HG03432 (cell line): ENCODE measurements at regions not wholly inside any gene's neighbourhood (a gene's known extent, or its start where the extent isn't known, plus 50 kb on each side); places are given as distances from the start of the nearest gene placed in this dataset.
"Not testable (repeated sequence)": the region's sequence is repeated elsewhere in the genome, so short reads cannot be mapped to it uniquely, and the experiment has no call there.

Experiments used
- ATAC-seq: cut with Tn5 transposase; IDR thresholded peaks from one replicate; pipeline ENCODE4 v1.9.1; 2021; ENCODE audit warnings: mild to moderate bottlenecking, moderate library complexity; ENCODE audit not compliant: unreplicated experiment

DNA sequence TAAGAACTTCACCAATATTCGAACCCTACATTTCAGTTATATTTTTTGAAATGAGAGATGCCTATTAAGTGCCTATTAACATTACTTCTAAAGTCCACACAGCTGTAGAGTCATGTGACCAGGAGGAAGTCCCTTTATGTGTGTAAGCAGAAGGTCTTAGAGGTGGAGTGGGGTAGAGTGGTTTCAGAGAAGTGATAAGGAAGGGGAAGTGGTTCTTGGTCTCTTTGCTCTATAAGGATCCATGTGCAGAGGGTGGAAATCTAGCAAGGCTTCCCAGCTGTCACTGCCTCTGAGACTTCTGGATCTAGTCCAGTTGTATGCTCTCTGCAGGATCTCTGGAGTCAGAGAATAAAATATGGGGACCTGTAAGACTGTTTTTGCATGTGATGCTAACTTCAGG lies 673.9 kb downstream of the FLRT2 start:
- no peak for ATAC-seq

GRCh38 chr14:86196471-86196870 lies 666.5 kb downstream of the FLRT2 start:
- ATAC-seq, result no peak

- ATAC-seq, result no peak
Observed at GRCh38 chr14:86193756-86194155, 663.8 kb downstream of the FLRT2 start.

DNA sequence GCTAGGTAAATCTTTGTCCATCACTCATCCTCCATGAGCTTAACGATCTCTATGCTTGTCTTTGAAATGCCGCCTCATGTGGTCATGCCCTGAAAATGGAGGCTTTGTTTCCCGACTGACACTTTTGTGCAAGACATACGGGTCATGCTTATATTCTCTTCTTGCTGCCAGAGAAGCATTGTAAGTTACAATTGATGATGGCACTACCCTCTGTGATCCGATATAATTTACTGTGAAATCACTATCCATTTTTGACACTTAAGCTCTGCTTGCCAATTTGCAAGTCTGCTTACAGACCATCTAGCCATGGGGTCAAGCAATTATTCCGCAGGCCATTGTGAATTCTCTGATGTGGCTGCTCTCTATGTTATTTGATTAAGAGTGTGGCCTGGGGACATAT lies 650.0 kb downstream of the FLRT2 start:
- ATAC-seq, result no peak

GRCh38 chr14:86168371-86168770 lies 638.4 kb downstream of the FLRT2 start:
- ATAC-seq, result no peak

- ATAC-seq, result no peak
Observed at GRCh38 chr14:86166541-86166940, 636.6 kb downstream of the FLRT2 start.

GRCh38 chr14:86153480-86153879 lies 623.5 kb downstream of the FLRT2 start:
- no peak for ATAC-seq

DNA sequence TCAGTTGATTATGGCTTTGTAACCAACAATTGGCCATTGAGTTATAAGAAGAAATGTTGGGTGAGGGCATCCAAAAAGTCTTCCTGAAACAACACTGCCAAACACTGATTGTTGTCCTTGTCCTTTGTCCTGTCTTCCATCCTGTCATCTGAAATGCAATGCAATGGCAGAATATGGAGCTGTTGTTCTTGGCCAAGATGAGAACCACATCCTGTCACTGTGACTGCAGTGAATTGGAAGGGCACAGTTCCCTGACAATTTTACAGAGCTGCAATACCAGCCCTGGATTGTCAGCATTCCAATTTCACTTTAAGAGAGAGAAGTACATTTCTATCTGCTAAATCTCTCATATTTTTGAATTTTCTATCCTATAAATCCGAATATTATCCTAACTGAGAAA lies 613.3 kb downstream of the FLRT2 start:
- ATAC-seq, result no peak

GRCh38 chr14:86141966-86142365 lies 612.0 kb downstream of the FLRT2 start:
- ATAC-seq, result no peak

GRCh38 chr14:86129426-86129825 lies 599.5 kb downstream of the FLRT2 start:
- no peak for ATAC-seq

GRCh38 chr14:86124328-86124727 lies 594.4 kb downstream of the FLRT2 start:
- ATAC-seq, result peak; percentile 60

GRCh38 chr14:86115972-86116371 lies 586.0 kb downstream of the FLRT2 start:
- ATAC-seq, result no peak

DNA sequence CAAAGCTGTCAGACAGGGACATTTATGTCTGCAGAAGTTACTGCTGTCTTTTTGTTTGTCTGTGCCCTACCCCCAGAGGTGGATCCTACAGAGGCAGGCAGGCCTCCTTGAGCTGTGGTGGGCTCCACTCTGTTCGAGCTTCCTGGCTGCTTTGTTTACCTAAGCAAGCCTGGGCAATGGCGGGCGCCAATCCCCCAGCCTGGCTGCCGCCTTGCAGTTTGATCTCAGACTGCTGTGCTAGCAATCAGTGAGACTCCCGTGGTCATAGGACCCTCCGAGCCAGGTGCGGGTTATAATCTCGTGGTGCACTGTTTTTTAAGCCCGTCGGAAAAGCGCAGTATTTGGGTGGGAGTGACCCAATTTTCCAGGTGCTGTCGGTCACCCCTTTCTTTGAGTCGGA lies 580.9 kb downstream of the FLRT2 start:
- ATAC-seq, result not testable (repeated sequence)

GRCh38 chr14:86104691-86105265 lies 574.8 kb downstream of the FLRT2 start:
- no peak for ATAC-seq

GRCh38 chr14:86094512-86094911 lies 564.6 kb downstream of the FLRT2 start:
- ATAC-seq, result no peak

GRCh38 chr14:86091811-86092210 lies 561.9 kb downstream of the FLRT2 start:
- ATAC-seq, result no peak

DNA sequence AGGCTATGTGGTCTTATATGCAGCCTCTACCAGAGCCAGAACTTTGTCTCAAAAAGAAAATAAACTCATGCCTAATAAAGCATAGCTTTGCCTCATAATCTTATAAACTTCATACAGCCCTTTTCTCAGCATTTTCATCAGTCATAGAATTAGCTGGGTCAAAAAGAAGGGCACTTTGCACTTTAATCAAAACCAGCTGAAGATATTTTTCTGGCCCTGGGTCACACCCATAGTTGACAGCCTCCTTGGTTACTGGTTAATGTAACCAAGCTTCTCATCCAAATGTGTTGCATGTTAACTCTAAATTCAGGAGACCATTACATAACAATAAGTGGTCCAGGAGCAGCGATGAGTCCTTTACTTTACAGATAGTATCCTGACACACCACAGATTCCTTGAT lies 558.2 kb downstream of the FLRT2 start:
- no peak for ATAC-seq

DNA sequence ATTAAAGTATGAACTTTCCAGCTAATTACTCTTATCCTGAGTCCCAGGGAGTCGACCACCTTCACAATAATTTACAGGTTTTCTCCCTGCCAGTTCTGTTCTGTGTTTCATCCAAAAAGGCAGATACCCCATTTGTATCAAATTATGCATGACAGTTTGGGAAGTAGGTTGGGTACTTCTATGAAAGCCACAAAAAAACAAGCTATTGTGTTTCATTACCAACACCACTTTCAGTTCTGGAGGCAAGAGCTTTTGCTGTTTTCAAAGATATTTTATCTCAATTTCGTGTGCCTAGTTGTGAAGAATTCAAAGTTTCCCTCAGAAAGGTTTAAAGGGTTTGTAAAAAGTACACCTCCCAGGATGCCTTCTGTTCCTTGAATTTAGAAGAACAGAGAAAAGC lies 557.4 kb downstream of the FLRT2 start:
- no peak for ATAC-seq

GRCh38 chr14:86086962-86087361 lies 557.0 kb downstream of the FLRT2 start:
- ATAC-seq, result no peak

DNA sequence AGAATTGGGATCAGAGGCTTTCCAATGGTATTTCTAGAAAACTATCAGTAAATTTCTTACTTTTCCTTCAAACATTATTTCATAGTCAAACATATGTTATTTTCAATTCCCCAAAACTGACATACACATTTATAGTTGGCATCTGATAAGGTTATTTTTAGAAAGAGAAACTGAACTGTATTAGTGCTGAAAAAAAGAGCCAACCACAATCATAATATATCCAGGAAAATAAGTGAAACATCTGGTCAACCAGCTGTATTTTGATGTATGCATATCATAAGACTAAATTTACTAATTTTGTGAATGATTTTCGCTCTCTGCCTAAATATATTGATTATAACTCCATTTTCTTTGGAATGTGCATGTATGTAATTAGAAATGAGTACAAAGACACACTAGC lies 554.2 kb downstream of the FLRT2 start:
- no peak for ATAC-seq

- ATAC-seq, result no peak
Observed at GRCh38 chr14:86083616-86084015, 553.7 kb downstream of the FLRT2 start.

DNA sequence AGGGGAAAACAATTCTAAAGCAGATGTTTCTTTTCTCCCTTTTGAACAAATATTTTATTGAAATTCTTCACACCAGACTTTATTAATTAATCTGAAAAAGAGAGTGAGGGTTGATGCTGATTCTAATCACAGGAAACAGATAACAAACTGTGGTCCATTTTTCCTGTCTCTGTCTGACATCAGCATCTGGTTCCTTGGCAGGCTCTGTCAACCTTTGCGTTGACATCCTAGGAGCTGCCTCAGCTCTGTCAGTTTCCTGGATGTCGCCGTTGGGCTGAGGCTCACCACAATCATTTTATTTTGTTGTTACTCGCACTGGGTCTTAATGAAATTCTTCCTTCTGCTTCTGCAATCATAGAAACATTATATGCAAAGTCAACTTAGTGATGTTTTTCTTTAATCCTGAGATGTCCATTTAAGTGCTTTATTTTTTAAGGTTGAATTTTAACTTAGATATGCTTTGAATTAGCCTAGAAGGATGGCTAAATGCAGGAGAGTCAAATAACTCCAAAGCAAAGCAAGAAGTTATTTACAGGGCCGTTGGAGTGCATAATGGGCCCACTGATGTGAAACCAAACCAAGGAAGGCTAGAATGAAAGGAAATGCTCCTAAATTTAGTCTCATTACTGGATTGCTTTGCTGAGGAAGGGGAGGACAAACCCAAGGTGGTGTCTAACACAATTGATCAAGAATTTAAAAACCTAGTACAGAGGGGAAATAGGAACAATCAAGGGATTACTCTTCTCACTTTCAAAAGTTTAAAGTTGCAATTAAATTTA lies 542.4 kb downstream of the FLRT2 start:
- no peak for ATAC-seq

- no peak for ATAC-seq
Observed at GRCh38 chr14:86066651-86067050, 536.7 kb downstream of the FLRT2 start.
